Choroid plexus epithelial cell (primary cell): ENCODE measurements at regions not wholly inside any gene's neighbourhood (a gene's known extent, or its start where the extent isn't known, plus 50 kb on each side); places are given as distances from the start of the nearest gene placed in this dataset.

Experiments used
- DNase-seq: peaks from one replicate; pipeline ENCODE4 v3.0.0-alpha.2; 2010; ENCODE audit warnings: low read depth
- H3K4me3 ChIP-seq: 2 replicates; pipeline ENCODE4 v1.5.1; 2011; ENCODE audit warnings: low read depth, mild to moderate bottlenecking, control low read depth, low read length, moderate library complexity
- CTCF ChIP-seq: conservative IDR thresholded peaks from 2 replicates; pipeline ENCODE4 v1.5.1; 2011; ENCODE audit warnings: low read depth, mild to moderate bottlenecking, control low read depth, inconsistent platforms, low read length, moderate library complexity

GRCh38 chr7:112596260-112596659, 115.5 kb downstream of the LSMEM1 start:
- no peak for TF ChIP-seq CTCF
- DNase-seq: peak; percentile 29

GRCh38 chr7:112596981-112597380, 116.2 kb downstream of the LSMEM1 start:
- no peak for TF ChIP-seq CTCF
- no peak overlapping the region for H3K4me3 ChIP-seq
- no peak for DNase-seq

More at GRCh38 chr7:112596260-112596659, 115.5 kb downstream of the LSMEM1 start:
- no peak overlapping the region for H3K4me3 ChIP-seq

GRCh38 chr7:112603673-112604072, 122.9 kb downstream of the LSMEM1 start:
- DNase-seq: no peak
- H3K4me3 ChIP-seq: no peak overlapping the region
- TF ChIP-seq CTCF: no peak

GRCh38 chr7:112610636-112611035, 129.8 kb downstream of the LSMEM1 start:
- TF ChIP-seq CTCF: no peak
- no peak for DNase-seq
- H3K4me3 ChIP-seq: no peak overlapping the region

GRCh38 chr7:112615701-112616100, 134.9 kb downstream of the LSMEM1 start:
- no peak for DNase-seq
- no peak overlapping the region for H3K4me3 ChIP-seq
- TF ChIP-seq CTCF: no peak

GRCh38 chr7:112616295-112616694, 135.5 kb downstream of the LSMEM1 start:
- no peak for DNase-seq
- TF ChIP-seq CTCF: no peak
- H3K4me3 ChIP-seq: no peak overlapping the region

- no peak for DNase-seq
- H3K4me3 ChIP-seq: no peak overlapping the region
- no peak for TF ChIP-seq CTCF
Observed at GRCh38 chr7:112619343-112619742, 138.6 kb downstream of the LSMEM1 start.
